T-helper 1 cell treated with Interleukin-12 subunit alpha and Interleukin-12 subunit beta and Interleukin-4 antibody, amounts not matched to agents 30 ng/mL and 1 ng/mL, for 36 hours (primary cell): ENCODE measurements at regions not wholly inside any gene's neighbourhood (a gene's known extent, or its start where the extent isn't known, plus 50 kb on each side); places are given as distances from the start of the nearest gene placed in this dataset.
"Not testable (repeated sequence)": the region's sequence is repeated elsewhere in the genome, so short reads cannot be mapped to it uniquely, and the experiment has no call there.

ENCODE experiments used
- intact Hi-C: fragments of 100-400 bp; cut with micrococcal nuclease; formaldehyde crosslinking; loops from one replicate; pipeline ENCODE4 v1.15.1; 2024

- intact Hi-C loops = no loop called here
These were observed 995.4 kb downstream of the TSN start for GRCh38 chr2:122750808-122751207.

- intact Hi-C loops = no loop called here
These were observed 997.9 kb downstream of the TSN start for GRCh38 chr2:122753336-122753735.

DNA sequence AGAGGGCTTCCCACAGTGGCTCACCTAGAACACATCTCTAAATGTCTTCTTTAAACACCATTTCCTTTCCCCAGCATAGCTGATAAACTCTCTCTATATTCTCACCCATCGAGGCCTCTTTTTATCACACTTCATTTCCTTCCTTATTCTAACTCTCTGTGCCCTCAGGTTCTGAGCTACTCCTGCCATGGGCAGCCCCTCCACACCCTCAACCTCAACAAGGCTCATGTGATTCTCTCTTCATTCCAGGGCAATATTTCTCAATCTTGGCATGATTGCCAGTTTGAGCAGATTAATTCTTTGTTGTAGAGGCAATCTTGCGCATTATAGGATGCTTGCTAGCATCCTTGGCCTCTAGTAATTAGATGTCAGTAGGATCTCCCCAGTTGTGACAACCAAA is 999.1 kb downstream of the TSN start:
- intact Hi-C loops = no loop called here

DNA sequence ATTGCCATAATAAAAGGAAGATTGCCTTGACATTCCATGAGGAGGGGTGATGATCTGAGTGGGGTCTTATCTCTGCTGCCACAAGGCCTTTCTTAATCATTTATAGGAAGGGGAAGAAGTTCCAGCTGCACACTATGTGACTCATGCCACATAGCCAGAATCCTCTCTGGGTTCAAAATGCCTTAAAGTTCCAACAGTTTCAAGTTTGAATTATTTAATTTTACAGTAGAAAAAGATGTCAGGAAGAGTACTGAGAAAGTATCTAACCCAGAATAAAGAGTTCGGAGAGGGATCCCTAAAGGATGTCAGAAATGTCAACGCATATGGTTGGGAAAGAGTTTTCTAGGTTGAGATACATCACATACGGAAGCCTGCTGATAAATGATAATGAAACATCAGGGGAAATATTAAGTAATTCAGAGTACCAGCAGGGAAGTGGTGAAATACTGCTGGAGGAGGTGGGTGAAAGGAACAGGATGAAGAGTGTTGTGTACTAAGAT is 999.9 kb downstream of the TSN start:
- intact Hi-C loops = no loop called here

- intact Hi-C loops = no loop called here
These were observed 1003.5 kb downstream of the TSN start for GRCh38 chr2:122758967-122759366.

- intact Hi-C loops = no loop called here
These were observed 1008.6 kb downstream of the TSN start for GRCh38 chr2:122764014-122764413.

- intact Hi-C loops = no loop called here
These were observed 1024.8 kb downstream of the TSN start for GRCh38 chr2:122780251-122780650.

- intact Hi-C loops = no loop called here
These were observed 1038.6 kb downstream of the TSN start for GRCh38 chr2:122794100-122794499.

GRCh38 chr2:122795763-122796162 is 1040.3 kb downstream of the TSN start:
- intact Hi-C loops = no loop called here

DNA sequence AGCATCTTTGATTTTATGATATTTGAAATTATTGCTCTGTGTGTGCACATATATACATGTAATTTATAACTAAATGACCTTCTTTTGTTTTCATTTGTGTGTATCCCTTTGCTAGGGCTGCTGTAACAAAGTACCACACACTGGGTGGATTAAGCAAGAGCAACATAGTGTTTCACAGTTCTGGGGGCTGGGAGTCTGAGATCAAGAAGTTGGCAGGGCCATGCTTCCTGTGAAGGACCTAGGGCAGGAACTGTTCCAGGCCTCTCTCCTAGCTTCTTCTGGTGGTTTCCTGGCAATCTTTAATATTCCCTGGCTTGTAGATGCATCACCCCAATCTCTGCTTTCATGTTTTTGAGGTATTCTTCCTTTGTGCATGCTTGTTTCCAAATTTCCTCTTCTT is 1043.9 kb downstream of the TSN start:
- intact Hi-C loops = no loop called here

- intact Hi-C loops = no loop called here
These were observed 1045.3 kb downstream of the TSN start for GRCh38 chr2:122800781-122801180.

DNA sequence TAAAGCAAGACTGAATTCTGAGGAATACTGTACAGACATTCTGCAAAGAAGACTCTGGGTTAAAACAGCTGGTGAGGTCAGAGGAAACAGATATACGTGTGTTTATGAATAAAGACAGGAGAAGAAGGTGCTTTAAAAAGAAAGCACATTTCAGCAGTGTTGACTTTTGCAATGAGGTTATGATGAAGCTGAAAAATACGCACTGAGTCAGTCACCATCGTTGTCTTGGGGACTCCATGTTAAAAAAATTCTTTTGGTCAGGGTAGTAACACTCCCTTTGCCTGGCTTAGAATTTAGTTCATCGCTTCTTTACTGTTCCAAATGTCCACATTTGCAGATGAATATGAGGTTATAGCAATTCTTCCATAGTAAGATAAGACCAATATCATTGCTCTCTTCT is 1049.0 kb downstream of the TSN start:
- intact Hi-C loops = no loop called here

DNA sequence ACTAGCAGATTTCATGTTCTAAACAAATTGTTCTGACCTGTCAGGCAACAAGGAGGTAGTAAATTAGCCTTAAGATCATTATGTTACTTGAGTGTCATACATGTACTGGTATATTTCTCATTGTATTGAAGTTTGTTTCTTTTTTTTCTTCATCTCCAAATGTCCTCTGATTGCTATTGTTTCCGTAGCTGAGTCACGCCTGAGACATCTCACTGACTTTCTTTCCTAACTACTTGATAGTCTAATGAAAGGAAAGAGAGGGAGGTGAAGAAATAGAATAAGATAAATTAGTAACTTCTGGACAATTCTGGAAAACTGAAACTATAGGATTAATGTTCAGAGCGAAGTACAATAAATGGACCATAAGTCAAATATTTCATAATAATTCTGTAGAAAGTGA is 1049.9 kb downstream of the TSN start:
- intact Hi-C loops = no loop called here

GRCh38 chr2:122808286-122808969 is 1053.0 kb downstream of the TSN start:
- intact Hi-C loops = no loop called here

GRCh38 chr2:122812214-122812613 is 1056.8 kb downstream of the TSN start:
- intact Hi-C loops = not testable (repeated sequence)

- intact Hi-C loops = no loop called here
These were observed 1059.7 kb downstream of the TSN start for GRCh38 chr2:122815120-122815519.

DNA sequence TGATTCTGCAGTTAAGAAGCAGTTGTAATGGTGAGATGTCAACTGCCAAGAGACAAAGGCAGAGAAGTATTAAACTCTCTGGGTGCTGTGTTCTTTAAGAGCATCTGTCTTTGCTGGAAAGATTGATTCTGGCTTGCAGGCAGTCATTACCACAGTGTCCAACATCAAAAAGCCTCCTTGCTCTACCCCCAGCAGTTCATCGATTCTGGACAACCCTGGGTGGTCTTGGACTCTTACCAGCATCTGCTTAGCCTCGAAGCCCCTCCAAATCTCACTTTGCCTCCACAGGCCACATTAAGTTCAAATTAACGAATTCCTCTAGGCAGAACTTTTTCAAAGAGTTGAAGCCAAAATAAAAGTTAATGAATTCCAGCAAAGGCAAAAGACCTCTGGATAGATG is 1061.4 kb downstream of the TSN start:
- intact Hi-C loops = no loop called here

GRCh38 chr2:122822319-122822718 is 1066.9 kb downstream of the TSN start:
- intact Hi-C loops = no loop called here

DNA sequence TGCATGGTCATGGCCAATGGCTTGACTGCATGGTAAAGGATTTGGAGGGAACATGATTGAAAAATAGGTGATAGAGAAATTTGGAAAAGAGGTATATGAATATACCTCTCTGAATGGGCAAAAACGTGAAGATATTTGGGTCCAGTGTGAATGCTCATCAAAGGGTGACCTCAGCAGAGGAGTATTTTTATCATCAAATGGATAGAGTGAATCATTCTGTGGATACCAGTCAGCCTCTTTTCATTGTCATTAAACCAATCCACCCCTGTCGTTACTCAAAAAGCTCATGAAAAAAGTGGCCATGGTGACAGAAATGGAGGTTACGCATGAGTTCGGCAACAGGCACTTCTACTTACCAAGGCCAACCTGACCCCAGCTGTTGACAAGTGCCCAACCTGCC is 1074.7 kb downstream of the TSN start:
- intact Hi-C loops = no loop called here

GRCh38 chr2:122831649-122832048 is 1076.2 kb downstream of the TSN start:
- intact Hi-C loops = no loop called here

DNA sequence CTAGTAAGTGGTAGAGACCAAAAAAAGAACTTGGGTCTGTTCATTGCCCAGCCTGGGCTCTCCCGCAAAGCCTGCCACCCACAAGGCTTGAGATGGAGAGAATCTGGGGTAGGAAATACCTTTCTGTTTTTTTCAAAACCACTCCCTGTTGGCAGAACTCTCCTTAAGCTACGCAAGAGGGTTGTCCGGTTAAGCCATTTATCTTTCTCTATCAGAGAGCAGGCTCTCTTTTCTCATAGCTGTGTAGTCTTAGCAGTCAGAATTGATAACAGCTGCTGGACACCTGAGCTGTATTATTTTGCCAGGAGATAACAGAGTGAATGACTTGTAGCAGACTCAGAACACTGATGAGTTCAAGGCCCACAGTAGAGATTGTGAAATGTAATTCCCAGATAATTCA is 1088.1 kb downstream of the TSN start:
- intact Hi-C loops = no loop called here

- intact Hi-C loops = no loop called here
These were observed 1095.7 kb downstream of the TSN start for GRCh38 chr2:122851161-122851560.

GRCh38 chr2:122851972-122852531 is 1096.6 kb downstream of the TSN start:
- intact Hi-C loops = no loop called here
